WTC11 (cell line): ENCODE measurements at regions not wholly inside any gene's neighbourhood (a gene's known extent, or its start where the extent isn't known, plus 50 kb on each side); places are given as distances from the start of the nearest gene placed in this dataset.

ENCODE experiments used
- CBFB ChIP-seq: sonication (generic); formaldehyde crosslinking; IDR thresholded peaks from 2 replicates; pipeline ENCODE4 v1.8.1; 2022; ENCODE audit warnings: mild to moderate bottlenecking, low read depth, missing genetic modification reagents
- CREB1 ChIP-seq: sonication (generic); formaldehyde crosslinking; IDR thresholded peaks from 2 replicates; pipeline ENCODE4 v1.8.0; 2023; ENCODE audit warnings: mild to moderate bottlenecking, missing genetic modification reagents
- CTCF ChIP-seq: fragments of 200-600 bp; IDR thresholded peaks from 2 replicates; pipeline ENCODE4 v1.8.0; 2022; ENCODE audit warnings: antibody characterized with exemption
- ESRRA ChIP-seq: sonication (generic); formaldehyde crosslinking; IDR thresholded peaks from 2 replicates; pipeline ENCODE4 v1.8.1; 2022; ENCODE audit warnings: mild to moderate bottlenecking, missing genetic modification reagents, borderline replicate concordance
- FOXP1 ChIP-seq: sonication (generic); formaldehyde crosslinking; IDR thresholded peaks from 2 replicates; pipeline ENCODE4 v1.8.0; 2022; ENCODE audit warnings: missing genetic modification reagents, mild to moderate bottlenecking, moderate library complexity, borderline replicate concordance
- GABPB1 ChIP-seq: sonication (generic); formaldehyde crosslinking; IDR thresholded peaks from 2 replicates; pipeline ENCODE4 v1.8.1; 2023; ENCODE audit warnings: mild to moderate bottlenecking, missing genetic modification reagents
- MYBL2 ChIP-seq: sonication (generic); formaldehyde crosslinking; IDR thresholded peaks from 2 replicates; pipeline ENCODE4 v1.8.1; 2023; ENCODE audit warnings: mild to moderate bottlenecking, moderate library complexity, missing genetic modification reagents
- NFE2L1 ChIP-seq: sonication (generic); formaldehyde crosslinking; IDR thresholded peaks from 2 replicates; pipeline ENCODE4 v1.8.1; 2023; ENCODE audit warnings: missing genetic modification reagents
- TCF7 ChIP-seq: sonication (generic); formaldehyde crosslinking; IDR thresholded peaks from 2 replicates; pipeline ENCODE4 v1.8.0; 2022; ENCODE audit warnings: mild to moderate bottlenecking, low read depth, missing genetic modification reagents, moderate library complexity
- TEAD4 ChIP-seq: sonication (generic); formaldehyde crosslinking; IDR thresholded peaks from 2 replicates; pipeline ENCODE4 v1.8.0; 2022; ENCODE audit warnings: mild to moderate bottlenecking, missing genetic modification reagents
- TF ChIP-seq, protein P1 (sequence below): sonication (generic); formaldehyde crosslinking; IDR thresholded peaks from 2 replicates; pipeline ENCODE4 v1.8.1; 2023; ENCODE audit warnings: mild to moderate bottlenecking, missing genetic modification reagents, moderate library complexity

DNA sequence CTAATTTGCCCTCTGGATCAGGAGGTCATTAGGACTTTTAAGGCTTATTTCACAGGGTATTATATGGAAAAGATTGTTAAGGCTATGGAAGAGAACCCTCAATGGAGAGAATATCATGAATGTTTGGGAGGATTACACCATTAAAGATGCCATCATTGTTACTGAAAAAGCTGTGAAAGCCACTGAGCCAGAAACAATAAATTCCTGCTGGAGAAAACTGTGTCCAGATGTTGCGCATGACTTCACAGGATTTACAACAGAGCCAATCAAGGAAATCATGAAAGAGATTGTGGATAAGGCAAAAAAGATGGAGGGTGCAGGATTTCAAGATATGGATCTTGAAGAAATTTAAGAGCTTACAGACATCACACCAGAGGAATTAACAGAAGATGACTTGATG, 798.3 kb upstream of the SLC35B3 start:
- TF ChIP-seq CTCF (no peak), CREB1 (CRISPR knock-in tag) (no peak), TEAD4 (CRISPR knock-in tag) (no peak), CBFB (CRISPR knock-in tag) (no peak), NFE2L1 (CRISPR knock-in tag) (no peak), TCF7 (CRISPR knock-in tag) (no peak), GABPB1 (CRISPR knock-in tag) (no peak), FOXP1 (CRISPR knock-in tag) (no peak), MYBL2 (no peak), ESRRA (no peak)
- TF ChIP-seq, protein P1, sequence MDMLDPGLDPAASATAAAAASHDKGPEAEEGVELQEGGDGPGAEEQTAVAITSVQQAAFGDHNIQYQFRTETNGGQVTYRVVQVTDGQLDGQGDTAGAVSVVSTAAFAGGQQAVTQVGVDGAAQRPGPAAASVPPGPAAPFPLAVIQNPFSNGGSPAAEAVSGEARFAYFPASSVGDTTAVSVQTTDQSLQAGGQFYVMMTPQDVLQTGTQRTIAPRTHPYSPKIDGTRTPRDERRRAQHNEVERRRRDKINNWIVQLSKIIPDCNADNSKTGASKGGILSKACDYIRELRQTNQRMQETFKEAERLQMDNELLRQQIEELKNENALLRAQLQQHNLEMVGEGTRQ (CRISPR knock-in tag): no peak
